HG02884 (cell line): ENCODE measurements at regions not wholly inside any gene's neighbourhood (a gene's known extent, or its start where the extent isn't known, plus 50 kb on each side); places are given as distances from the start of the nearest gene placed in this dataset.
A peak's percentile ranks its signal among the peaks of the same experiment; 100 is the strongest.
"Not testable (repeated sequence)": the region's sequence is repeated elsewhere in the genome, so short reads cannot be mapped to it uniquely, and the experiment has no call there.

Source experiments
- ATAC-seq: cut with Tn5 transposase; IDR thresholded peaks from one replicate; pipeline ENCODE4 v1.9.1; 2021; ENCODE audit warnings: mild to moderate bottlenecking, moderate library complexity; ENCODE audit not compliant: unreplicated experiment

- no peak for ATAC-seq
These were observed 271.1 kb upstream of the GPR149 start for GRCh38 chr3:154701055-154701454.

- ATAC-seq: peak; percentile 82
These were observed 260.4 kb upstream of the GPR149 start for GRCh38 chr3:154690413-154690812.

GRCh38 chr3:154684440-154684839 lies 254.4 kb upstream of the GPR149 start:
- ATAC-seq: no peak

GRCh38 chr3:154684021-154684420 lies 254.0 kb upstream of the GPR149 start:
- ATAC-seq: no peak

GRCh38 chr3:154678041-154678654 lies 248.2 kb upstream of the GPR149 start:
- no peak for ATAC-seq

- no peak for ATAC-seq
These were observed 238.8 kb upstream of the GPR149 start for GRCh38 chr3:154668835-154669234.

- ATAC-seq: no peak
These were observed 238.2 kb upstream of the GPR149 start for GRCh38 chr3:154668187-154668586.

GRCh38 chr3:154666542-154666941 lies 236.6 kb upstream of the GPR149 start:
- no peak for ATAC-seq

GRCh38 chr3:154664714-154665113 lies 234.7 kb upstream of the GPR149 start:
- ATAC-seq: no peak

- ATAC-seq: no peak
These were observed 232.9 kb upstream of the GPR149 start for GRCh38 chr3:154662851-154663250.

GRCh38 chr3:154660811-154661210 lies 230.8 kb upstream of the GPR149 start:
- no peak for ATAC-seq

GRCh38 chr3:154658000-154658399 lies 228.0 kb upstream of the GPR149 start:
- ATAC-seq: no peak

- no peak for ATAC-seq
These were observed 227.2 kb upstream of the GPR149 start for GRCh38 chr3:154657218-154657617.

- ATAC-seq: no peak
These were observed 226.5 kb upstream of the GPR149 start for GRCh38 chr3:154656486-154656885.

GRCh38 chr3:154642145-154642544 lies 212.2 kb upstream of the GPR149 start:
- no peak for ATAC-seq

GRCh38 chr3:154625756-154626155 lies 195.8 kb upstream of the GPR149 start:
- ATAC-seq: no peak

- ATAC-seq: not testable (repeated sequence)
These were observed 189.6 kb upstream of the GPR149 start for GRCh38 chr3:154619621-154620020.

GRCh38 chr3:154616298-154616697 lies 186.3 kb upstream of the GPR149 start:
- ATAC-seq: no peak

GRCh38 chr3:154615471-154615870 lies 185.5 kb upstream of the GPR149 start:
- ATAC-seq: no peak

GRCh38 chr3:154614601-154615000 lies 184.6 kb upstream of the GPR149 start:
- ATAC-seq: no peak

- no peak for ATAC-seq
These were observed 184.1 kb upstream of the GPR149 start for GRCh38 chr3:154614078-154614477.

- ATAC-seq: no peak
These were observed 172.3 kb upstream of the GPR149 start for GRCh38 chr3:154602241-154602640.

- no peak for ATAC-seq
These were observed 168.2 kb upstream of the GPR149 start for GRCh38 chr3:154598166-154598565.
